Loucy (cell line): ENCODE measurements at regions not wholly inside any gene's neighbourhood (a gene's known extent, or its start where the extent isn't known, plus 50 kb on each side); places are given as distances from the start of the nearest gene placed in this dataset.

Experiments used
- H2AFZ ChIP-seq: fragments of 200-600 bp; sonication (generic); 2 replicates; pipeline ENCODE4 v1.6.0; 2016; ENCODE audit warnings: antibody characterized with exemption, mild to moderate bottlenecking, low read length, moderate library complexity
- H3F3A ChIP-seq: fragments of 200-600 bp; 2 replicates; pipeline ENCODE4 v1.6.0; 2016; ENCODE audit warnings: antibody characterized with exemption, low read depth, mild to moderate bottlenecking
- H3K27me3 ChIP-seq: fragments of 200-600 bp; sonication (generic); 2 replicates; pipeline ENCODE4 v1.6.1; 2014; ENCODE audit warnings: low read length, mild to moderate bottlenecking; ENCODE audit not compliant: insufficient read depth, poor library complexity, severe bottlenecking
- H3K36me3 ChIP-seq: fragments of 200-600 bp; sonication (generic); 2 replicates; pipeline ENCODE4 v1.6.1; 2016; ENCODE audit warnings: low read length; ENCODE audit not compliant: insufficient read depth
- H3K4me1 ChIP-seq: fragments of 200-600 bp; sonication (generic); 2 replicates; pipeline ENCODE4 v1.5.1; 2014; ENCODE audit warnings: low read length, mild to moderate bottlenecking; ENCODE audit not compliant: insufficient read depth, poor library complexity, severe bottlenecking
- H3K4me2 ChIP-seq: fragments of 200-600 bp; sonication (generic); 2 replicates; pipeline ENCODE4 v1.6.0; 2014; ENCODE audit warnings: antibody characterized with exemption, low read length, low read depth, mild to moderate bottlenecking; ENCODE audit not compliant: poor library complexity, severe bottlenecking
- H3K4me3 ChIP-seq: fragments of 200-600 bp; sonication (generic); 2 replicates; pipeline ENCODE4 v1.5.1; 2014; ENCODE audit warnings: low read length, mild to moderate bottlenecking, mixed read lengths; ENCODE audit not compliant: poor library complexity, severe bottlenecking
- H3K79me2 ChIP-seq: fragments of 200-600 bp; sonication (generic); 2 replicates; pipeline ENCODE4 v1.6.1; 2014; ENCODE audit warnings: low read length; ENCODE audit not compliant: insufficient read depth
- H3K9ac ChIP-seq: fragments of 200-600 bp; sonication (generic); 2 replicates; pipeline ENCODE4 v1.6.0; 2014; ENCODE audit warnings: mild to moderate bottlenecking, low read depth, low read length, moderate library complexity; ENCODE audit not compliant: poor library complexity, severe bottlenecking
- H3K9me2 ChIP-seq: fragments of 200-600 bp; sonication (generic); replicated peaks from 2 replicates; pipeline ENCODE4 v1.6.1; 2016; ENCODE audit warnings: low read depth, low read length, mixed read lengths
- H3K9me3 ChIP-seq: fragments of 200-600 bp; sonication (generic); 2 replicates; pipeline ENCODE4 v1.6.1; 2014; ENCODE audit warnings: mild to moderate bottlenecking, antibody characterized with exemption, low read length, low read depth; ENCODE audit not compliant: insufficient read depth
- H4K20me1 ChIP-seq: fragments of 200-600 bp; sonication (generic); 2 replicates; pipeline ENCODE4 v1.6.0; 2014; ENCODE audit warnings: antibody characterized with exemption, low read length, mild to moderate bottlenecking; ENCODE audit not compliant: insufficient read depth, poor library complexity, severe bottlenecking
- EZH2phosphoT487 ChIP-seq: fragments of 200-600 bp; IDR thresholded peaks from 2 replicates; pipeline ENCODE4 v1.6.1; 2018; ENCODE audit warnings: antibody characterized with exemption, mild to moderate bottlenecking, moderate library complexity, borderline replicate concordance
- TF ChIP-seq, protein P1 (sequence below): fragments of 200-600 bp; sonication (generic); conservative IDR thresholded peaks from 2 replicates; pipeline ENCODE4 v1.5.1; 2014; ENCODE audit warnings: mild to moderate bottlenecking, antibody characterized with exemption, low read length

DNA sequence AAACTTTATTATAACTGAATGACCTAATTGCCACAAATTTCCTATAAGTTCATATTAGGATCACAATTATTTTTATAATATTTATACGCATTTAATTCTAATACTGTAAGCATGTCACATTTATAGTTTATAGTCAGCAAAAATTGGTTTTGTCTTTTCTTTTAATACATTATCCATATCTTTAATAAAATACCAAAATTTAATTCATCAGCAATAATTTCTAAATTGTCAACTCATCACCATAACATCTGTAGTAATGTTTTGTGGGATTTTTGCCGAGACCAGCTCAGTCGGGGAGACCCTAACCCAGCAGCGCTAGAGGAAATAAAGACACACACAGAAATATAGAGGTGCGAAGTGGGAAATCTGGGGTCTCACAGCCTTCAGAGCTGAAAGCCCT, 254.2 kb downstream of the KIF21A start:
- H3K9ac ChIP-seq, result no peak overlapping the region
- H3K9me3 ChIP-seq, result no peaks in the 10 kb centered on the region
- no peaks in the 10 kb centered on the region for H3K4me1 ChIP-seq
- TF ChIP-seq, protein P1, sequence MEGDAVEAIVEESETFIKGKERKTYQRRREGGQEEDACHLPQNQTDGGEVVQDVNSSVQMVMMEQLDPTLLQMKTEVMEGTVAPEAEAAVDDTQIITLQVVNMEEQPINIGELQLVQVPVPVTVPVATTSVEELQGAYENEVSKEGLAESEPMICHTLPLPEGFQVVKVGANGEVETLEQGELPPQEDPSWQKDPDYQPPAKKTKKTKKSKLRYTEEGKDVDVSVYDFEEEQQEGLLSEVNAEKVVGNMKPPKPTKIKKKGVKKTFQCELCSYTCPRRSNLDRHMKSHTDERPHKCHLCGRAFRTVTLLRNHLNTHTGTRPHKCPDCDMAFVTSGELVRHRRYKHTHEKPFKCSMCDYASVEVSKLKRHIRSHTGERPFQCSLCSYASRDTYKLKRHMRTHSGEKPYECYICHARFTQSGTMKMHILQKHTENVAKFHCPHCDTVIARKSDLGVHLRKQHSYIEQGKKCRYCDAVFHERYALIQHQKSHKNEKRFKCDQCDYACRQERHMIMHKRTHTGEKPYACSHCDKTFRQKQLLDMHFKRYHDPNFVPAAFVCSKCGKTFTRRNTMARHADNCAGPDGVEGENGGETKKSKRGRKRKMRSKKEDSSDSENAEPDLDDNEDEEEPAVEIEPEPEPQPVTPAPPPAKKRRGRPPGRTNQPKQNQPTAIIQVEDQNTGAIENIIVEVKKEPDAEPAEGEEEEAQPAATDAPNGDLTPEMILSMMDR, result no peak
- TF ChIP-seq EZH2phosphoT487, result no peak
- H4K20me1 ChIP-seq, result no peaks in the 10 kb centered on the region
- H3K36me3 ChIP-seq, result no peaks in the 10 kb centered on the region
- H3K9me2 ChIP-seq, result no peaks in the 10 kb centered on the region
- H2AFZ ChIP-seq, result no peak overlapping the region
- H3K79me2 ChIP-seq, result no peaks in the 10 kb centered on the region
- no peaks in the 10 kb centered on the region for H3F3A ChIP-seq
- H3K27me3 ChIP-seq, result no peaks in the 10 kb centered on the region
- no peak overlapping the region for H3K4me2 ChIP-seq
- no peak overlapping the region for H3K4me3 ChIP-seq

DNA sequence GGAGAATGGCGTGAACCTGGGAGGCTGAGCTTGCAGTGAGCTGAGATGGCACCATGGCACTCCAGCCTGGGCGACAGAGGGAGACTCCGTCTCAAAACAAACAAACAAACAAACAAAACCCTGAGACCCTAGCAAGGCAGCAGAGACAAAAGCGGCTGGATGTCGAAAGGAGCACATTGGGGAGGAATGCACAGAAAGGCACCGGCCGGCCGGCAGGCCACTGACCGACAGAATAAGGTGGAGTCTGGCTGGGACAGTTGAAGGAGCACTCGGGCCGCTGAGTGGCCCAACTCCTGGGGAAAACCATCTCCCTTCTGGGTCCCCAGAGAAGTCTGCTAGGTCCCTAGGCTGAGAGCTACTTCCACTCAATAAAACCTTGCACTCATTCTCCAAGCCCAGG, 256.2 kb downstream of the KIF21A start:
- H3K79me2 ChIP-seq, result no peaks in the 10 kb centered on the region
- H3K4me1 ChIP-seq, result no peaks in the 10 kb centered on the region
- no peaks in the 10 kb centered on the region for H3K9me3 ChIP-seq
- no peak overlapping the region for H3K4me2 ChIP-seq
- H3F3A ChIP-seq, result no peaks in the 10 kb centered on the region
- no peak overlapping the region for H3K4me3 ChIP-seq
- H3K27me3 ChIP-seq, result no peaks in the 10 kb centered on the region
- no peaks in the 10 kb centered on the region for H3K36me3 ChIP-seq
- TF ChIP-seq EZH2phosphoT487, result no peak
- TF ChIP-seq, protein P1, result no peak
- no peak overlapping the region for H3K9ac ChIP-seq
- H2AFZ ChIP-seq, result no peak overlapping the region
- no peaks in the 10 kb centered on the region for H3K9me2 ChIP-seq
- no peaks in the 10 kb centered on the region for H4K20me1 ChIP-seq

DNA sequence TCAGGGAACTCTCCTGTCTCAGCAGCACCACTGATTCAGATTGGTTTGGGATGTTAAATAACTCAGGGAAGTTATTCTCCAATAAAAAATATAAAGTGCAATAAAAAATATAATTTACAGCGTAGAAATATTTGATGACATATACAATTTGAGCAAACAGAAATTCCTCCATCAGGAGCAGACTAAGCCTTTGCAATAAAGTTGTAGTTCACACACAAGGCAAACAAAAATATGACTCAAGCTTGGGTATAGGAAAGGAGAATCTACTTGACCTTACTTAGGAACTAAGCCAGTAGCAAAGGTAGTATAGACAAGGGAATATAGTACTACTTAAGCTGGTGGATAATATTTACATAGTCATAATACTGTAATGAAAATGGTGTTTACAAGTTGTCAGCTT, 264.1 kb downstream of the KIF21A start:
- H3K4me2 ChIP-seq, result no peak overlapping the region
- H3K9me3 ChIP-seq, result no peaks in the 10 kb centered on the region
- no peak overlapping the region for H3K4me3 ChIP-seq
- no peaks in the 10 kb centered on the region for H3K4me1 ChIP-seq
- no peaks in the 10 kb centered on the region for H3K36me3 ChIP-seq
- H3K9me2 ChIP-seq, result no peaks in the 10 kb centered on the region
- H3K9ac ChIP-seq, result no peak overlapping the region
- H2AFZ ChIP-seq, result no peak overlapping the region
- no peaks in the 10 kb centered on the region for H4K20me1 ChIP-seq
- TF ChIP-seq EZH2phosphoT487, result no peak
- TF ChIP-seq, protein P1, result no peak
- no peaks in the 10 kb centered on the region for H3K27me3 ChIP-seq
- H3F3A ChIP-seq, result no peaks in the 10 kb centered on the region
- no peaks in the 10 kb centered on the region for H3K79me2 ChIP-seq
